PC-9 (cell line): ENCODE measurements at regions not wholly inside any gene's neighbourhood (a gene's known extent, or its start where the extent isn't known, plus 50 kb on each side); places are given as distances from the start of the nearest gene placed in this dataset.

Source experiments
- BruUV-seq: library from RNA; stranded (reverse); fragments of 400-500 nt; replicated peaks from 2 replicates; lab custom pipeline; 2021; lab: Mats Ljungman, UMichigan
- CTCF ChIA-PET: fragments of 300-600 bp; sonication (Branson Sonifier 250); formaldehyde crosslinking; loops from one replicate; lab custom pipeline; 2022; ENCODE audit warnings: antibody characterized with exemption; lab: Charles Lee
- POLR2A ChIA-PET: fragments of 300-600 bp; sonication (Branson Sonifier 250); formaldehyde crosslinking; loops from one replicate; lab custom pipeline; 2022; ENCODE audit warnings: antibody characterized with exemption; ENCODE audit not compliant: unreplicated experiment; lab: Charles Lee
- DNase-seq, 2 experiments: peaks; one replicate each; pipeline versions ENCODE4 v3.0.0 to v3.0.0-alpha.2; 2015 to 2022; ENCODE audit warnings: mixed read lengths in 1 of 2
- H2AFZ ChIP-seq: fragments of 200-600 bp; sonication (generic); 2 replicates; pipeline ENCODE4 v1.8.1; 2017; ENCODE audit warnings: antibody characterized with exemption
- H3F3A ChIP-seq: fragments of 200-600 bp; sonication (generic); 2 replicates; pipeline ENCODE4 v1.8.1; 2017; ENCODE audit warnings: antibody characterized with exemption, mild to moderate bottlenecking, low read depth; ENCODE audit not compliant: insufficient read depth
- H3K27ac ChIP-seq: fragments of 200-600 bp; sonication (generic); 2 replicates; pipeline ENCODE4 v1.6.1; 2016; ENCODE audit warnings: mixed run types
- H3K27me3 ChIP-seq: fragments of 200-600 bp; sonication (generic); 2 replicates; pipeline ENCODE4 v1.6.1; 2016; ENCODE audit warnings: low read depth, mixed run types; ENCODE audit not compliant: insufficient read depth
- H3K36me3 ChIP-seq: fragments of 200-600 bp; sonication (generic); 2 replicates; pipeline ENCODE4 v1.6.1; 2016; ENCODE audit warnings: low read depth, mixed run types
- H3K4me1 ChIP-seq: fragments of 200-600 bp; sonication (generic); replicated peaks from 2 replicates; pipeline ENCODE4 v1.6.1; 2016; ENCODE audit warnings: mixed run types; ENCODE audit not compliant: insufficient read depth
- H3K4me2 ChIP-seq: fragments of 200-600 bp; sonication (generic); 2 replicates; pipeline ENCODE4 v1.6.1; 2017; ENCODE audit warnings: mixed run types
- H3K4me3 ChIP-seq: fragments of 200-600 bp; sonication (generic); 2 replicates; pipeline ENCODE4 v1.6.1; 2016; ENCODE audit warnings: mixed run types
- H3K79me2 ChIP-seq: fragments of 200-600 bp; sonication (generic); 2 replicates; pipeline ENCODE4 v1.6.1; 2017; ENCODE audit warnings: low read depth, mixed run types
- H3K9me2 ChIP-seq: fragments of 200-600 bp; sonication (generic); 2 replicates; pipeline ENCODE4 v1.8.1; 2017; ENCODE audit warnings: mild to moderate bottlenecking; ENCODE audit not compliant: insufficient read depth
- H3K9me3 ChIP-seq: fragments of 200-600 bp; sonication (generic); 2 replicates; pipeline ENCODE4 v1.8.1; 2016; ENCODE audit warnings: low read depth; ENCODE audit not compliant: insufficient read depth
- H4K20me1 ChIP-seq: fragments of 200-600 bp; sonication (generic); 2 replicates; pipeline ENCODE4 v1.8.1; 2017; ENCODE audit not compliant: insufficient read depth
- EZH2 ChIP-seq: fragments of 200-600 bp; sonication (generic); IDR thresholded peaks from 2 replicates; pipeline ENCODE4 v1.8.0; 2017; ENCODE audit warnings: antibody characterized with exemption, low read depth
- intact Hi-C: fragments of 100-400 bp; cut with micrococcal nuclease; formaldehyde crosslinking; loops from one replicate; pipeline ENCODE4 v1.10.0; 2022; ENCODE audit not compliant: unreplicated experiment
- TF ChIP-seq, protein P1 (sequence below): fragments of 200-600 bp; sonication (generic); conservative IDR thresholded peaks from 2 replicates; pipeline ENCODE4 v1.6.1; 2017; ENCODE audit warnings: mixed run types, antibody characterized with exemption, mild to moderate bottlenecking, moderate library complexity

DNA sequence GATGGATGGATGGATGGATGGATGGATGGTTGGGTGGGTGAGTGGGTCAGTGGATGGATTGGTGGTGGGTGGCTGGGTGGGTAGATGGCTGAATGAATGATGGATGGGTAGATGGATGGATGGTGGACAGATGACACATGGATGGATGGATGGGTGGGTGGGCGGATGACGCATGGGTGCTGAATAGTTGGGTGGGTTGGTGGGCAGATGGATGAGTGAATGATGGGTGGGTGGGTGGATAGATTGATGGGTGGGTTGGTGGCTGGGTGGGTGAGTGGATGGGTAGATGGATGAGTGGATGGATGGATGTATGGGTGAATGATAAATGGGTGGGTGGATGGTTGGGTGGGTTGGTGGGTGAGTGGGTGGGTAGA is 69.9 kb upstream of the NKX1-1 start:
- no peaks in the 10 kb centered on the region for H4K20me1 ChIP-seq
- DNase-seq: no peak
- no peaks in the 10 kb centered on the region for H3K4me1 ChIP-seq
- ChIA-PET CTCF (no interaction called here), POLR2A (no interaction called here)
- no peak overlapping the region for H2AFZ ChIP-seq
- BruUV-seq: no TSS peak
- no peak for TF ChIP-seq EZH2
- intact Hi-C loops: no loop called here
- no peak overlapping the region for H3K4me3 ChIP-seq
- H3K27ac ChIP-seq: no peak overlapping the region
- H3K79me2 ChIP-seq: no peaks in the 10 kb centered on the region
- no peaks in the 10 kb centered on the region for H3F3A ChIP-seq
- no peaks in the 10 kb centered on the region for H3K9me2 ChIP-seq
- peaks cover 45% of the 10 kb centered on the region for H3K27me3 ChIP-seq
- H3K9me3 ChIP-seq: no peaks in the 10 kb centered on the region
- H3K4me2 ChIP-seq: no peak overlapping the region
- no peaks in the 10 kb centered on the region for H3K36me3 ChIP-seq

DNA sequence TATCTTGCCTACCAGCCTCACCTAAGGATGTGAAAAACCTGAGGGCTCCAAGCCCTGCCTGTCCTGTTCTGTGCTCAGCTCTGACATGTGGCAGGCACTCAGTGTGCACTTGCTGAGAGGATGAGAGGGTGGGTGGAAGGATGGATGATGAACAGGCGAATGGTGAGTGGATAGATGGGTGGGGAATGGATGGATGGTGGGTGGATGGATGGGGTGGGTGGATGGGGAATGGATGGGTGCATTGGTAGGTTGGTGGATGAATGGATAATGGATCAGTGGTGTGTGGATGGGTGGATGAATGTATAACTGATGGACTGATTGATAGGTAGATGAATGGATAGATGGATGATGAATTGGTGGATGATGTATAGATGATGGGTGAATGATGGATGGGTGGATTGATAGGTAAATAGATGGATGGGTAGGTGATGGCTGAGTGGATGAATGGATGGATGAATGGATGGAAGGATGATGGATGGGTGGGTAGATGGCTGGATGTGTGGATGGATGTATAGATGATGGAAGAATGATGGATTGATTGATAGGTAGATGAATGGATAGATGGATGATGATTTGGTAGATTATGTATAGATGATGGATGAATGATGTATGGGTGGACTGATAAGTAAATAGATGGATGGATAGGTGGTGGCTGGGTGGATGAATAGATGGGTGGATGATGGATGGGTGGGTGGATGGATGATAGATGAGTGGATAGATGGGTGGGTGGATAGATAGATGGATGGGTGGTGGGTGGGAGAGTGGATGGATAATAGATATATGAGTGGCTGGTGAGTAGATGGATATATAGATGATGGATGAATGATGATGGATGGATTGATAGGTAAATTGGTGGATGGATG is 69.3 kb upstream of the NKX1-1 start:
- intact Hi-C loops: no loop called here
- Histone ChIP-seq H3K9me3 (no peaks in the 10 kb centered on the region), H3K27me3 (peaks cover 39% of the 10 kb centered on the region), H3K79me2 (no peaks in the 10 kb centered on the region), H2AFZ (no peak overlapping the region), H3K9me2 (no peaks in the 10 kb centered on the region), H3K4me2 (no peak overlapping the region), H3K4me1 (no peaks in the 10 kb centered on the region), H3K36me3 (no peaks in the 10 kb centered on the region), H3K27ac (no peak overlapping the region), H3F3A (no peaks in the 10 kb centered on the region), H4K20me1 (no peaks in the 10 kb centered on the region), H3K4me3 (no peak overlapping the region)
- no TSS peak for BruUV-seq
- no peak for DNase-seq
- TF ChIP-seq, protein P1, sequence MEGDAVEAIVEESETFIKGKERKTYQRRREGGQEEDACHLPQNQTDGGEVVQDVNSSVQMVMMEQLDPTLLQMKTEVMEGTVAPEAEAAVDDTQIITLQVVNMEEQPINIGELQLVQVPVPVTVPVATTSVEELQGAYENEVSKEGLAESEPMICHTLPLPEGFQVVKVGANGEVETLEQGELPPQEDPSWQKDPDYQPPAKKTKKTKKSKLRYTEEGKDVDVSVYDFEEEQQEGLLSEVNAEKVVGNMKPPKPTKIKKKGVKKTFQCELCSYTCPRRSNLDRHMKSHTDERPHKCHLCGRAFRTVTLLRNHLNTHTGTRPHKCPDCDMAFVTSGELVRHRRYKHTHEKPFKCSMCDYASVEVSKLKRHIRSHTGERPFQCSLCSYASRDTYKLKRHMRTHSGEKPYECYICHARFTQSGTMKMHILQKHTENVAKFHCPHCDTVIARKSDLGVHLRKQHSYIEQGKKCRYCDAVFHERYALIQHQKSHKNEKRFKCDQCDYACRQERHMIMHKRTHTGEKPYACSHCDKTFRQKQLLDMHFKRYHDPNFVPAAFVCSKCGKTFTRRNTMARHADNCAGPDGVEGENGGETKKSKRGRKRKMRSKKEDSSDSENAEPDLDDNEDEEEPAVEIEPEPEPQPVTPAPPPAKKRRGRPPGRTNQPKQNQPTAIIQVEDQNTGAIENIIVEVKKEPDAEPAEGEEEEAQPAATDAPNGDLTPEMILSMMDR: no peak
- TF ChIP-seq EZH2: no peak
- POLR2A ChIA-PET: no interaction called here
- CTCF ChIA-PET: interaction anchor here (0.6 kb wide), 1 partner anchor 130 kb away, joined by 10 read pairs; no protein-coding TSS in a partner anchor

DNA sequence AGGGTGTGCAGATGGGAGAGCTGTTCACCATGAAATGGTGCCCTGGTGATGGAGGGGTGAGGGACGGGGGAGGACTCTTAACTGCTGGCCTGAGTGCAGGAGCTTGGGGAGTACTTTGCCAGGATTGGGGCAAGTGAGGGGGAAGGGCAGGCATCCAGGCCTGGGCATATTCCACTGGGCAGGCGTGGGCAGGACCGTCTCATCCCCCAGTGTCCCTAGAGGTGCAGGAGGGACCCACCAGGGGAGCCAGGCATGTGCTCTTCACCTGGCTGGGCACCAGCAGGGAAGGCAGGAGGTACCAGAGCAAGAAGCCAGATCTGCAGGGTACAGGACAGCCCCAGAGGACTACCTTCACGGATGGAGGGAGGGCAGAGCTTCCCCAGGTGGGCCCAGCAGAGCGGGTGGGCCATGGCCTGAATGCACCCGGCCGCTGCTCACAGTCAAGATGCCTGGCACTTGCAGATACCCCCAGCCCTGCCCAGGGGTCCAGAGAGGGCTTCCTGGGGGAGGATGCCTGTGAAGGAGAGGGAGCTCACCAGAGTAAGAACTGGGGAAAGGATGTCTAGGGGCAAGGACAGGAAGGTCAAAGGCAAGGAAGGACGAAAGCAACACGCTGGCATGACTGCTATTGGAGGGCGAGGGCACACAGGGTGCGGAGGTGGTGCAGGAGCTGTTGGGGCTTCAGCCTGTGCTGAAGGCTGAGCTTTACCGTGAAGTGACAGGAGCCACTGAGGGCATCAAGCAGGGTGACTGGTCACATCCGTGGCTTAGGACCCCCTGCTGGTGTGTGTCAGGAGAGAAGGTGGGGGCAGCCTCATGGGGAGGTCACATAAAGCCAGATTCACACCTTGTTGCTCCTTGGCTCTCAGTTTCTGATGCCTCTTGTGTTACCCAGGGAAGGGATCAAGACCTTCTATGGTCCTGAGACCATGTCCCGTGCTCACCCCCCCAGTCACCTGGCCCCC is 68.2 kb upstream of the NKX1-1 start:
- H4K20me1 ChIP-seq: no peaks in the 10 kb centered on the region
- H2AFZ ChIP-seq: no peak overlapping the region
- H3K36me3 ChIP-seq: no peaks in the 10 kb centered on the region
- peaks cover 44% of the 10 kb centered on the region for H3K27me3 ChIP-seq
- no peaks in the 10 kb centered on the region for H3K4me1 ChIP-seq
- TF ChIP-seq, protein P1: no peak
- no TSS peak for BruUV-seq
- H3K4me2 ChIP-seq: no peak overlapping the region
- POLR2A ChIA-PET: no interaction called here
- intact Hi-C loops: no loop called here
- CTCF ChIA-PET: interaction anchor here (0.6 kb wide), 1 partner anchor 129 kb away, joined by 10 read pairs; no protein-coding TSS in a partner anchor
- H3K27ac ChIP-seq: no peak overlapping the region
- no peaks in the 10 kb centered on the region for H3K9me3 ChIP-seq
- no peak overlapping the region for H3K4me3 ChIP-seq
- DNase-seq: no peak
- H3F3A ChIP-seq: no peaks in the 10 kb centered on the region
- H3K79me2 ChIP-seq: no peaks in the 10 kb centered on the region
- H3K9me2 ChIP-seq: no peaks in the 10 kb centered on the region
